ENCODE measurements at regions not wholly inside any gene's neighbourhood (a gene's known extent, or its start where the extent isn't known, plus 50 kb on each side); places are given as distances from the start of the nearest gene placed in this dataset.

DNA sequence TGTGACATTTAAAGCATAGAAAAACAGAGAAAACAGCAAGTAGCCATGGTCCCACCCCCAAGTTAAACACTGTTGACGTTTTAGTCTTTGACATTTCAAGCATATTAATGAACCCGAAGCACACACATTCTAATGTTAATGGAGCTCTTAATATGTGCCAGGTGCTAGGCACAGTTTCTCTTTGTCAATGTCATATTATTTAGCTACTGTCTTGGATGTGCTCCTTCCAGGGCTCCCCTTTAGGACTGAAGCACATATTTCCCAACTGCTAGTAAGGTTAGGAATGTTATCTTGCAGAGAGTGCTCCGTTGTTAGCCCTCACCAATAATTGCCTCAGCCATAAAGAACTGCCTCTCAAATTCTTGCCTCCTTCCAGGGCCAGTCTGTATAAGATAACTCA, 716.6 kb upstream of the TENM4 start (continued):
- TF ChIP-seq SRF (IDR thresholded peaks at IDR 0.05; ENCODE audit: low read depth in 2 of 2, low read length in 2 of 2), result no peak

DNA sequence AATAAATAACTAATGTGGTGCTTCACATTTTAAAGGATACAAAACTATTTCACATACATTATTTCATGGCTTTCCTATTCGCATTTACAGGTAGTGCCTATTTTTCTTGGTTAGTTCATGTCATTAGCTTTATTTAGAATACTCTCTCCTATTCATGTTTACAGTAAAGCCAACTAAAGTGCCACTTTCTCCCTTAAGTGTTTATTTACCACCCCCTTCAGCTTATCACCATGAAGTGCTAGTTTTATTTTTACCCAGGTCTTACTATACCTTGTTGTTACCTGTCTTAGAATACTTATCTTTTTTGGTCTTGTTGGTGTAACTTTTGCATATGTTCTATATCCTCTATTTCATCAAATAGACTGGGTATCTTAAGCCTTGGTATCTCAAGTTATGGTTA, 715.2 kb upstream of the TENM4 start:
- no peak overlapping the region for H2AFZ ChIP-seq (ENCODE audit: control insufficient read depth, low read depth, low read length)
- no peaks in the 10 kb centered on the region for H3K27me3 ChIP-seq (replicated peaks in 1 of 2; ENCODE audit: control insufficient read depth in 2 of 2, insufficient read depth in 2 of 2, low read length in 1 of 2)
- 0% methylated on average over 1 of the region's 1 CpG for WGBS (ENCODE audit: insufficient coverage, insufficient replicate concordance, low lambda C conversion rate, missing lambda C conversion rate)
- H3K36me3 ChIP-seq (ENCODE audit: control insufficient read depth in 2 of 2, insufficient read depth in 2 of 2, low read length in 1 of 2), result no peaks in the 10 kb centered on the region
- H3K4me3 ChIP-seq, result no peak overlapping the region
- DNase-seq (ENCODE audit: low read depth, low spot score) (no peak), ATAC-seq (no peak), FAIRE-seq (no peak)
- TF ChIP-seq ASH2L (IDR thresholded peaks at IDR 0.05; ENCODE audit: borderline replicate concordance, low read depth) (no peak), ZNF24 (IDR thresholded peaks at IDR 0.05) (no peak), WRNIP1 (IDR thresholded peaks at IDR 0.05; ENCODE audit: borderline replicate concordance, low read depth, low read length) (no peak), RAD21 (IDR thresholded peaks at IDR 0.05; ENCODE audit: insufficient read depth, low read depth, low read length) (no peak), FOXK2 (IDR thresholded peaks at IDR 0.05) (no peak), MYB (IDR thresholded peaks at IDR 0.05; ENCODE audit: borderline replicate concordance, low read depth, low read length) (no peak)
- TF ChIP-seq, protein P1, sequence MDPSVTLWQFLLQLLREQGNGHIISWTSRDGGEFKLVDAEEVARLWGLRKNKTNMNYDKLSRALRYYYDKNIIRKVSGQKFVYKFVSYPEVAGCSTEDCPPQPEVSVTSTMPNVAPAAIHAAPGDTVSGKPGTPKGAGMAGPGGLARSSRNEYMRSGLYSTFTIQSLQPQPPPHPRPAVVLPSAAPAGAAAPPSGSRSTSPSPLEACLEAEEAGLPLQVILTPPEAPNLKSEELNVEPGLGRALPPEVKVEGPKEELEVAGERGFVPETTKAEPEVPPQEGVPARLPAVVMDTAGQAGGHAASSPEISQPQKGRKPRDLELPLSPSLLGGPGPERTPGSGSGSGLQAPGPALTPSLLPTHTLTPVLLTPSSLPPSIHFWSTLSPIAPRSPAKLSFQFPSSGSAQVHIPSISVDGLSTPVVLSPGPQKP (IDR thresholded peaks at IDR 0.05; ENCODE audit: low read depth, low read length), result no peak
- SMC1A ChIA-PET (ENCODE audit: uncharacterized antibody, unreplicated experiment), result interaction anchor here (0.6 to 3.0 kb wide), 5 partner anchors 10 to 1120 kb away, joined by 3 to 12 read pairs (median 3); no protein-coding TSS in a partner anchor
- no peaks in the 10 kb centered on the region for H4K20me1 ChIP-seq (ENCODE audit: control insufficient read depth, insufficient read depth)
- no TSS peak for BruUV-seq (replicated peaks)
- H3K9me3 ChIP-seq (replicated peaks; ENCODE audit: control insufficient read depth, insufficient read depth, low read length), result no peaks in the 10 kb centered on the region
- in situ Hi-C loops (cut with MboI), result loop anchor here (10.0 kb wide), 1 partner anchor 451 kb away; no protein-coding TSS in a partner anchor
- POLR2A ChIA-PET, result no interaction called here
- CTCF ChIA-PET, result interaction anchor here (1.0 to 2.2 kb wide), 9 partner anchors 8 to 1511 kb away, joined by 3 to 15 read pairs (median 3); no protein-coding TSS in a partner anchor
- H3K4me1 ChIP-seq (ENCODE audit: control insufficient read depth, insufficient read depth, low read length), result no peaks in the 10 kb centered on the region
- no peak overlapping the region for H3K4me2 ChIP-seq (ENCODE audit: control insufficient read depth, insufficient read depth)
- no peaks in the 10 kb centered on the region for H3K79me2 ChIP-seq (ENCODE audit: control insufficient read depth, insufficient read depth, low read length)
- intact Hi-C loops (cut with micrococcal nuclease; ENCODE audit: unreplicated experiment), result no loop called here
- no peak overlapping the region for H3K9ac ChIP-seq (ENCODE audit: control insufficient read depth, insufficient read depth, low read length)
- RAD21 ChIA-PET (ENCODE audit: unreplicated experiment), result interaction anchor here (1.1 to 1.2 kb wide), 2 partner anchors 446 to 662 kb away, joined by 3 read pairs; no protein-coding TSS in a partner anchor
- no peak overlapping the region for H3K27ac ChIP-seq (ENCODE audit: control insufficient read depth, insufficient read depth)
